CD4-positive, alpha-beta memory T cell (primary cell): ENCODE measurements at regions not wholly inside any gene's neighbourhood (a gene's known extent, or its start where the extent isn't known, plus 50 kb on each side); places are given as distances from the start of the nearest gene placed in this dataset.

ENCODE experiments used
- CTCF ChIA-PET: fragments of 350-600 bp; sonication (Branson Sonifier 250); formaldehyde crosslinking; loops from one replicate; lab custom pipeline; 2021; ENCODE audit warnings: inconsistent platforms; ENCODE audit not compliant: partially characterized antibody; lab: Charles Lee
- POLR2A ChIA-PET: fragments of 350-600 bp; sonication (Branson Sonifier 250); formaldehyde crosslinking; loops from one replicate; lab custom pipeline; 2021; ENCODE audit not compliant: partially characterized antibody; lab: Charles Lee
- DNase-seq, 5 donors: peaks; one replicate each; pipeline versions ENCODE4 v3.0.0 to v3.0.0-alpha.2; 2020 to 2022; ENCODE audit warnings: mixed read lengths in 1 of 5
- H3K27ac ChIP-seq: one replicate; pipeline ENCODE4 v1.7.0; 2013; ENCODE audit warnings: low read depth, low read length
- H3K27me3 ChIP-seq: 2 replicates; pipeline ENCODE4 v1.7.0; 2013; ENCODE audit warnings: mild to moderate bottlenecking, low read length, moderate library complexity; ENCODE audit not compliant: insufficient read depth
- H3K36me3 ChIP-seq: 2 replicates; pipeline ENCODE4 v1.7.0; 2013; ENCODE audit warnings: mild to moderate bottlenecking, low read length, moderate library complexity; ENCODE audit not compliant: insufficient read depth
- H3K4me1 ChIP-seq: 2 replicates; pipeline ENCODE4 v1.7.0; 2013; ENCODE audit warnings: mild to moderate bottlenecking, low read length, moderate library complexity; ENCODE audit not compliant: insufficient read depth
- H3K4me3 ChIP-seq, 2 donors: one replicate each; pipeline ENCODE4 v1.7.0; 2013; ENCODE audit warnings: low read length in 2 of 2, mild to moderate bottlenecking in 1 of 2
- H3K9me3 ChIP-seq, 2 donors: one replicate each; pipeline ENCODE4 v1.7.0; 2013; ENCODE audit warnings: low read length in 2 of 2, control low read depth in 1 of 2; ENCODE audit not compliant: control insufficient read depth in 1 of 2
- H3K27ac Mint-ChIP-seq, 7 donors: one replicate each; pipeline ENCODE4 v1.8.0; 2020 to 2021; ENCODE audit warnings: mixed read lengths in 7 of 7, mild to moderate bottlenecking in 6 of 7, inconsistent platforms in 3 of 7, moderate library complexity in 3 of 7
- H3K27me3 Mint-ChIP-seq, 2 donors: one replicate each; pipeline ENCODE4 v1.8.0; 2020 to 2021; ENCODE audit warnings: mixed read lengths in 2 of 2
- H3K36me3 Mint-ChIP-seq, 2 donors: one replicate each; pipeline ENCODE4 v1.8.0; 2020 to 2021; ENCODE audit warnings: mixed read lengths in 2 of 2, inconsistent platforms in 1 of 2, mild to moderate bottlenecking in 1 of 2
- H3K4me1 Mint-ChIP-seq, 4 donors: one replicate each; pipeline ENCODE4 v1.8.0; 2020 to 2021; ENCODE audit warnings: mixed read lengths in 4 of 4, mild to moderate bottlenecking in 1 of 4
- H3K4me3 Mint-ChIP-seq, 8 donors: one replicate each; pipeline ENCODE4 v1.8.0; 2020 to 2021; ENCODE audit warnings: mixed read lengths in 8 of 8, mild to moderate bottlenecking in 7 of 8, moderate library complexity in 6 of 8, inconsistent platforms in 3 of 8
- H3K9me3 Mint-ChIP-seq, 8 donors: one replicate each; pipeline ENCODE4 v1.8.0; 2020 to 2021; ENCODE audit warnings: mixed read lengths in 8 of 8, mild to moderate bottlenecking in 5 of 8, inconsistent platforms in 3 of 8, moderate library complexity in 1 of 8
- intact Hi-C: fragments of 100-400 bp; cut with micrococcal nuclease; formaldehyde crosslinking; loops from one replicate; pipeline ENCODE4 v1.15.1; 2023

DNA sequence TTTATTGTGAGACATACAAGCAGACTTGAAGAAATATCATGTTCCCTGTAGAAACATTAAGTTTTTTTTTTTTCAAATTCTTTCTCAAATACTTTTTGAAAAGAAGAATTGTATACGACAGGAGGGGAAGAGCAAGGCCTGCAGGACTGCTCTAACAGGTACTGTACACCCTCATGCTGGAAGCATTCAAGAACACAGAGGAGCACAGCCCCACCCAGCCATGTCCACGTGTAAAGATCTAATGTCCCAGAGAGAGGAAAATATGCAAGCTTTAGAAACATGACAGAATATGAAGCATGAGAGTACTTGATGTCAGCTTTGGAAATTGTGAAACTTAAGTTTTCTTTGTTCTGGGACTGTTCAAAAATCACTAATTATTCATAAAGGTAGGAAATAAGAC lies 191.6 kb downstream of the TTC32 start:
- Histone ChIP-seq H3K9me3 (no peaks in the 10 kb centered on the region), H3K27me3 (no peaks in the 10 kb centered on the region), H3K27ac (no peak overlapping the region), H3K36me3 (no peaks in the 10 kb centered on the region), H3K4me1 (no peaks in the 10 kb centered on the region), H3K4me3 (no peak overlapping the region)
- Mint-ChIP-seq H3K36me3 (no peaks in the 10 kb centered on the region), H3K9me3 (peaks cover 0 to 7% (median 0%) of the 10 kb centered on the region in 8 donors), H3K4me3 (no peak overlapping the region), H3K27me3 (peaks cover 0 to 1% of the 10 kb centered on the region in 2 donors), H3K27ac (no peak overlapping the region), H3K4me1 (peaks cover 0 to 7% (median 5%) of the 10 kb centered on the region in 4 donors)
- ChIA-PET POLR2A (no interaction called here), CTCF (no interaction called here)
- intact Hi-C loops = no loop called here
- no peak for DNase-seq

- DNase-seq = no peak
- ChIA-PET POLR2A (no interaction called here), CTCF (no interaction called here)
- H3K27me3 Mint-ChIP-seq = peaks cover 0 to 1% of the 10 kb centered on the region in 2 donors
- no peak overlapping the region for H3K4me3 Mint-ChIP-seq
- H3K4me1 Mint-ChIP-seq = peaks cover 0 to 7% (median 5%) of the 10 kb centered on the region in 4 donors
- no peak overlapping the region for H3K4me3 ChIP-seq
- no peak overlapping the region for H3K27ac ChIP-seq
- no peak overlapping the region for H3K27ac Mint-ChIP-seq
- no peaks in the 10 kb centered on the region for H3K4me1 ChIP-seq
- no peaks in the 10 kb centered on the region for H3K36me3 ChIP-seq
- intact Hi-C loops = no loop called here
- H3K27me3 ChIP-seq = no peaks in the 10 kb centered on the region
- H3K36me3 Mint-ChIP-seq = no peaks in the 10 kb centered on the region
- H3K9me3 Mint-ChIP-seq = peaks cover 0 to 7% (median 0%) of the 10 kb centered on the region in 8 donors
- H3K9me3 ChIP-seq = no peaks in the 10 kb centered on the region
Measured at GRCh38 chr2:19709553-19709952, 192.2 kb downstream of the TTC32 start.

DNA sequence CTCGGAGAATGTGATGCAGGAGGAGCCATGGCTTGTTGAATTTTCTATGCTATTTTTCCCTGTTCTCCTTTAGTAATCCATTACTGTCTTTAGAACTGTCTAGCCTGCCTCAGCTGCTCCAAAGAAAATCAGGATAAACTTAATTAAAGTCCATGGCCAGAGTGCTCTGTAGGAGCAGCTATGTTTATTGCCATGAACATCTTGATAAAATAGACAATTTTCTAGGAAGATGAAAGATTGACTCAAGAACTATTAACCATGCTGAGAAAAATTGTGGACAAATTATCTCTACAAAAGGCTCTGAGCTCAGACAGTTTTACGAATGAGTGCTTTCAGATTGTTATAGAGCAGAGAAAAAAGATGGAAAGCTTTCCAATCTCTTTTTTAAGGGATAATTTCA lies 193.0 kb downstream of the TTC32 start:
- no peak overlapping the region for H3K27ac Mint-ChIP-seq
- peaks cover 0 to 7% (median 0%) of the 10 kb centered on the region in 8 donors for H3K9me3 Mint-ChIP-seq
- Histone ChIP-seq H3K27me3 (no peaks in the 10 kb centered on the region), H3K4me1 (no peaks in the 10 kb centered on the region), H3K9me3 (no peaks in the 10 kb centered on the region), H3K4me3 (no peak overlapping the region), H3K27ac (no peak overlapping the region), H3K36me3 (no peaks in the 10 kb centered on the region)
- peaks cover 0 to 7% (median 5%) of the 10 kb centered on the region in 4 donors for H3K4me1 Mint-ChIP-seq
- POLR2A ChIA-PET = no interaction called here
- intact Hi-C loops = no loop called here
- DNase-seq = no peak
- no peaks in the 10 kb centered on the region for H3K36me3 Mint-ChIP-seq
- peaks cover 0 to 1% of the 10 kb centered on the region in 2 donors for H3K27me3 Mint-ChIP-seq
- H3K4me3 Mint-ChIP-seq = no peak overlapping the region
- CTCF ChIA-PET = no interaction called here

DNA sequence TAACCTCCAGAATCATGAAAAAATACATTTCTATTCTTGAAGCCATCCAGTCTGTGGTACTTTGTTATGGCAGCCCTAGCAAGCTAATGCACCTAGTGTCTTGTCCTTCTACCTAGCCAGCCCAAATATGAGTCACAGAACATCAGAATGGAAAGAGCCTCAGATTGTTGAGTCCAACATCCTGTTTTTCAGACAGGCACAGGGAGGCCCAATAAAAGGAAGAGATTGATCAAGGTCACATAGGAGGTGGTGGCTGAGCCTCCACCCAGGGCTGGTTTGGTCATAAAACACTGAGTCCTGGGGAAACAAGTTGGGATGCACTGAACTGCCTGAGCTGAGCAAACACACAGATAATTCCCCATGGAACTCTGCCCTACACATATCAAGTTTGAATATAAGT lies 195.5 kb downstream of the TTC32 start:
- Histone ChIP-seq H3K9me3 (no peaks in the 10 kb centered on the region), H3K4me1 (no peaks in the 10 kb centered on the region), H3K36me3 (no peaks in the 10 kb centered on the region), H3K27me3 (no peaks in the 10 kb centered on the region), H3K27ac (no peak overlapping the region), H3K4me3 (no peak overlapping the region)
- H3K36me3 Mint-ChIP-seq = no peaks in the 10 kb centered on the region
- POLR2A ChIA-PET = no interaction called here
- H3K27me3 Mint-ChIP-seq = peaks cover 1 to 2% of the 10 kb centered on the region in 2 donors
- H3K4me1 Mint-ChIP-seq = peaks cover 0 to 1% (median under 1%) of the 10 kb centered on the region in 4 donors
- no peaks in the 10 kb centered on the region for H3K9me3 Mint-ChIP-seq
- H3K27ac Mint-ChIP-seq = no peak overlapping the region
- H3K4me3 Mint-ChIP-seq = no peak overlapping the region
- CTCF ChIA-PET = no interaction called here
- DNase-seq = no peak
- intact Hi-C loops = no loop called here

GRCh38 chr2:19702267-19702666 lies 199.5 kb downstream of the TTC32 start:
- Histone ChIP-seq H3K4me3 (no peak overlapping the region), H3K27me3 (no peaks in the 10 kb centered on the region), H3K9me3 (no peaks in the 10 kb centered on the region), H3K36me3 (no peaks in the 10 kb centered on the region), H3K4me1 (no peaks in the 10 kb centered on the region), H3K27ac (no peak overlapping the region)
- Mint-ChIP-seq H3K27ac (no peak overlapping the region), H3K4me1 (no peaks in the 10 kb centered on the region), H3K9me3 (peaks cover 0 to 7% (median 2%) of the 10 kb centered on the region in 8 donors), H3K27me3 (peaks cover 1 to 4% of the 10 kb centered on the region in 2 donors), H3K36me3 (no peaks in the 10 kb centered on the region), H3K4me3 (peak overlapping the region in 1 of 8 donors; percentile 13)
- intact Hi-C loops = no loop called here
- POLR2A ChIA-PET = no interaction called here
- CTCF ChIA-PET = no interaction called here
- no peak for DNase-seq

GRCh38 chr2:19700861-19701585 lies 200.8 kb downstream of the TTC32 start:
- H3K27ac ChIP-seq = no peak overlapping the region
- H3K4me3 ChIP-seq = no peak overlapping the region
- Mint-ChIP-seq H3K9me3 (peaks cover 0 to 16% (median 4%) of the 10 kb centered on the region in 8 donors), H3K27ac (no peak overlapping the region), H3K27me3 (peaks cover 3 to 4% of the 10 kb centered on the region in 2 donors), H3K36me3 (no peaks in the 10 kb centered on the region), H3K4me3 (no peak overlapping the region), H3K4me1 (no peaks in the 10 kb centered on the region)
- intact Hi-C loops = no loop called here
- H3K36me3 ChIP-seq = no peaks in the 10 kb centered on the region
- no peak for DNase-seq
- no peaks in the 10 kb centered on the region for H3K9me3 ChIP-seq
- POLR2A ChIA-PET = no interaction called here
- H3K27me3 ChIP-seq = no peaks in the 10 kb centered on the region
- CTCF ChIA-PET = no interaction called here
- no peaks in the 10 kb centered on the region for H3K4me1 ChIP-seq

GRCh38 chr2:19697131-19697530 lies 204.7 kb downstream of the TTC32 start:
- no peak overlapping the region for H3K27ac Mint-ChIP-seq
- H3K4me3 Mint-ChIP-seq = no peak overlapping the region
- no peak for DNase-seq
- Histone ChIP-seq H3K9me3 (no peaks in the 10 kb centered on the region), H3K27ac (no peak overlapping the region), H3K4me3 (no peak overlapping the region), H3K4me1 (no peaks in the 10 kb centered on the region), H3K27me3 (no peaks in the 10 kb centered on the region), H3K36me3 (no peaks in the 10 kb centered on the region)
- H3K36me3 Mint-ChIP-seq = no peaks in the 10 kb centered on the region
- intact Hi-C loops = no loop called here
- peaks cover 2 to 3% of the 10 kb centered on the region in 2 donors for H3K27me3 Mint-ChIP-seq
- ChIA-PET CTCF (no interaction called here), POLR2A (no interaction called here)
- H3K4me1 Mint-ChIP-seq = no peaks in the 10 kb centered on the region
- peaks cover 0 to 18% (median 6%) of the 10 kb centered on the region in 8 donors for H3K9me3 Mint-ChIP-seq
